ENCODE measurements at regions not wholly inside any gene's neighbourhood (a gene's known extent, or its start where the extent isn't known, plus 50 kb on each side); places are given as distances from the start of the nearest gene placed in this dataset.
"Not testable (repeated sequence)": the region's sequence is repeated elsewhere in the genome, so short reads cannot be mapped to it uniquely, and the experiment has no call there.

DNA sequence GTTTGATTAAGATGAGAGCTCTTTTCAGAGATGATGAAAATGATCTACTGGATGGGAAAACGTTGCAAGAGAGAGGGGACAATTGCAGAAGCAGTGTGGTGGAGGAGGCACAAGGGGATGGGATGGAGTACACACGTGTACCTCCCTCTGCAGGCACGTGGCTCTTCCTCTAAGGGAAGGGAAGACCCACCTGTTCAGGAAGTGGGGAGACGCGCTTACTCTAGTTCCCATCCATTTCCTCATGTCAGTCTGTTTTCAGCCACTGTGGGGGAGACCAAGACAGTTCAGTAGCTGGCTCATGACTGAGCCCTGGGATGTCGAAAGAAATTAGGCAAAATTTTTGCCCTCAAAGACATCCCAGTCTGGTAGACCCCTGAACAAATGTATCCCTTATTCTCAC is 619.2 kb upstream of the CLINT1 start:
- no peak for DNase-seq (ENCODE audit: low read depth)

DNA sequence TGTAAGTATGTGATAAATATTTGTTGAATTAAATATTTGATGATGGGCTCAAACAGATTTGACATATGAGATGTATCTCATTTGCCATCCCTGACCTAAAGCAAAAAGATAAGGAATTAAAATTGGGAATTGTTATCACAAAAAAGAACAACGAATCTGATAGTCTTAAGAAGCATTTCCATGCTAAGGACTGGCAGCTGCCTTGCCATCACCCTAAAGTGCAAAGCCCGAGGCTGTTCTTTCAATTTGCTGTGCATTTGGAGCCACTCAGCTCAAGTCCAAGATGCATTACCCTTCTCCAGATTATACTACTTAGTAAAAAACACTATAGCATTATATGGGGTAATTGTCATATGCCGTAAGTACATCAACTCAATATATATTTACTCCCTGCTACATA is 618.3 kb upstream of the CLINT1 start:
- no peak for DNase-seq (ENCODE audit: low read depth)

DNA sequence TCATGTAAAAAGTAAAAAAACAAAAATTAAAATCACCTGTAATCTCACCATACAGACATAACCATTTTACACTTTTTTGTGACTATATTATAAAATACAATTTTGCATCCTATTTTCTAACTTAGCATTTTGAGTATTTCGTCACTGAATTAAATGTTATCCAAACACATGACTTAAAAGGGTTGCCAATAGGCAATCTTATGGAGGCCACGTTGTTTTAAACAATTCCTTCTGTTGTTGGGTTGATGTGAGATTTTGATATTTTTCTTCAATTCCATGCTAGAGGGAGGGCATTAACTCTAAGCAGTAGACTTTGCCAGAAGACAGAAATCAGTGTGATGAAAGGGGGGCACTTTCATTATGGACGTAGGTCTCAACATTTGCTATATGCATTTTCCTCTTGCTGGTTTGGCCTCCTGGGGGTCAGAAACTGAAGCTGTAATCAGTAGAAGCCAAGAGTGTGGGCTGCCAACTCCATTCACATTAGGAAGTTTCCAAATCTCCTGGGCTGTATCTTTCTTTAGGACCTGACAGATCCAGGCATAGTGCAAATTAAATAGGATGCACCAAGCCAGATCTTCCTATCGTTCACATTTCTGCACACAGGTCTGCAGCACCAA is 614.2 kb upstream of the CLINT1 start:
- DNase-seq (ENCODE audit: low read depth) = no peak

DNA sequence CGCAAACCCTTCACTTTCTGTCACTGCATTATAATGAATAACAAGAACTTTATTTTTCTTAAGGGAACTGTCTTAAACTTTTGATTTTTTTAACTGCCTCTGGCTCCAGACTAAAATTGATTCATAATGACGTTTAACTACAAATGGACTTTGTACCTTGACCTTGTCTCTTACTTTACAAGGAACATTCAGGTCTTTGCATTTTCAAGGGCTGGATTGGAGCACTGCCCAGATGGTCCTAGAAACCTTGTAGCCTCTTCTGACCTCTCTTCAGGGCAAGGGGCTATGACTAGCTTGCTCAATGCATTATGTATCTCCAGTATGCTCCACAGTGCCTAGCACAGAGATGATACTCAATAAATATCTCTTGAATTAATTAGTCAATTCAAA is 612.6 kb upstream of the CLINT1 start:
- no peak for DNase-seq (ENCODE audit: low read depth)

DNA sequence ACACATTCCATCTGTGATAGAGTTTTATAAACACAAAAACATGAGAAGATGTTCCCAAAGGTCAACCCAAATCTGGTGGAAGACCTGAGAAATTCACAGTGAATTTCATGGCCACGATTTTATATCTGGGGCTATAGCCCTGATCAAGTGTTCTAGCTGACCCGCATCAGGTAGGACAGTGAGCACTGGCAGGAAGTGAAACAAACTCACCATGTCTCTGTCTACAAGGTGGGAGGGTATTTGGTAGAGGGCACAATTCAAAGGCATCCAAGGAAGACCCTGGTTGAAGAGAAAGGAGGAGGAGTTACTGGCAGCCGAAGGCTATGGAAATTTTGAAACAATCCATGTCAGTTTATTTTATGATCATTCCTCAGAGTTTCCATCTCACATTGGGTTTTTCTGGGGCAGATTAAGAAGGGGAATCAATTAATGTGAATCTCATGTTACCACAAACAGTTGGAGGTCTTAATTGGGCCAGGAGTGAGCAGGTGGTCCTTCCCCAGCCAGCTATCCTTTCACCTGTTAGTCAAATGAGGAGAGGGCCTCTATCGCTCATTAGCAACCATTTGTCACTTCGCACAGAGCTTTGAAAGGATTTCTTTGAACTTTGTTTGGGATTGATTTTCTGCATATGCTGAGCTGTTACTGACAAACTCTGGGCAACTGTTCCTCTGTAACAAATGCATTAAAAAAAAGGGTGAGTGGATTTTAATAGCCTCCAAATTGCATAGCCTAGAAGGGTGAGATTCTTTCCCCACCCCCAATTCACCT is 612.0 kb upstream of the CLINT1 start:
- no peak for DNase-seq (ENCODE audit: low read depth)

DNA sequence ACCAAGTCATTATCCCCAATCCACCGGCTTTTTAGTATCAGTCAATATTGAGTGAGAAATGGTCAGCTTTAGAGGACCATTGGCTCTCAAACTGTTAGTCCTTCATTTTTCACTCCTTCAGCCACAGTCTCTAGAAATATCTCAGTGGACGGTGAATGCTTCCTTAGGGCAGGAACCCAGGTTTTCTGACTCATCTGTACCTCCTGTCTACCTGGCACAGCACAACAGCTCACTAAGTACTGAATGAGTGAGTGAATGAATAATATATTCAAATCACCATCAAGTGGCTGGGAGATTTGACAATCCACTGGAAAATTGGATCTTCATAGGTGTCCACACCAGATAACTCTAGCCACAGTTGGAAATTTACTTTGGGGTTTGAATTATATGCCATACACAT is 609.5 kb upstream of the CLINT1 start:
- no peak for DNase-seq (ENCODE audit: low read depth)

DNA sequence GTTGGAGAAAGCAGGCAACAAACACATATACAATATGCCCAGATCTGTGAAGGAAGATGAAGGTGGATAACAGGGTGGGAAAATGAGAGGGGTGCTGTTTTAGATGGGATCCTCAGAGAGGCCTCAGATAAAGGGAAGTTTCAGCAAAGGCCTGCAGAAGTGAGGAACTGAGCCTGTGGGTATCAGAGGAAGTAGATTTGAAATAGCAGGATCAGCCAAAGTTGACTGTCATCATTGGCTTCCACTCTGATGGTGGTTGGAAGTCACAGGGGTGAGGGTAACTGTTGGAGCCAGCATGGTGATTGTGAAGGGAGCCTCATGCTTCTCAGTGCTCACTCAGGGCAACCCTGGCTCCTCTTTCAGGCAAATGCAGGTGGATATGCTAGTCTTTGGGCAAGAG is 607.2 kb upstream of the CLINT1 start:
- DNase-seq (ENCODE audit: low read depth) = no peak

DNA sequence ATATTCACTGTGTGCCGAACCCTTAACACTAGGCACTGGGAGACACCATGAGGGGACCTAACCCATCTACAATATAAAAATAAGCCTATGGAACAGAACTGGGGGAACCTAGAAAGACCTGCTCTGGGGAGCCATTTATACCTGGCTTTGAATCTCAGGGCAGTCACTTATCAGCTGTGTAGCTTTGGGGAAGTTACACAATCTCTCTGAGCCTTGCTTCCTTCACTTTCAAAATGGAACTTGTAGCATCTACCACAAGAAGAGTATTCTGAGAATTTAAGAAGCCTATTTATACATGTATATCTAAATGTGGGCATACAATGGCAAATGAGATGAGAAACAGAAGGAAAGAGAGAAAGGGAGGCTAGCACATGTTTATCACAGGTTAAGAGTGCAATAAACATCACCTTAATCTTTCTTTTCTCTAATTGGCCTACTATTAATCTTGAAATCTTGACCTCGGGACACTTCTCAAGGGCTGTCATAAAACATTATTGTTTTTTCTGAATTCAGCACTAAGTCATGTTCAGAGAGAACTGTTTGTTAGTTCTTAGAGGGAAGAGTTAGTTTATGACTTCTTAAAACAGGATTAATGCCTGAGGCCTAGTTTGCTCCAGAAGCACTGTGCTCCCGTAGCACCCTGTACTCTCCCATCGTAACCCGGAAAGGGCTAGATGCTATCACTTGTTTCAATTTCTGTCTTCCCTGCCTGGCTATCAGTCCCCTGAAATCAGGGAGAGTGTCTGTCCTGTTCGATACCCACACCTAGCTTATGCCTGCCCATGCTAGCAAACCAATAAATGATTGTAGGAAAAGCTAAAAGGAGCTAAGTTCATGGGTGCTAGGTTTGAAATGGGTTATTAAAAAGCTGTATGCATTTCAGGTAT is 606.4 kb upstream of the CLINT1 start:
- DNase-seq (ENCODE audit: low read depth) = no peak

DNA sequence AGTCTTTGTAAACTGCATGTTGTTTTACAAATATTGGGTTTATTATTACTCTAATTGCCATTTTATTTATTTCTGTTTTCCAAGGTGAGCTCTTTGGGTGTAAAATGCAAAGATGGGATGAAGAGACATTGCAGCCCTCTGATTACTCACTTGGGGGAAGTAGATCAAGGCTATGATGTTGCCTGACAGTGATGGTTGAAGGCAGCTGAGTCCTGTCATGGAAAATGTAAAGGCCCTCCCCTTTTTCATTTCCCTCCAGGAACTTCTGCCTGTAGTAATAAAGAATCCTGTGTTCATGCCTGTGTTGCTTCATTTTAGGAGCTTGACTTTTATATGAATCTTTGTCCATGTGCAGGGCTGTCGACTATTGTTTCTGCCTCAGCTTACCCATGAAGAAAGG is 605.4 kb upstream of the CLINT1 start:
- no peak for DNase-seq (ENCODE audit: low read depth)

DNA sequence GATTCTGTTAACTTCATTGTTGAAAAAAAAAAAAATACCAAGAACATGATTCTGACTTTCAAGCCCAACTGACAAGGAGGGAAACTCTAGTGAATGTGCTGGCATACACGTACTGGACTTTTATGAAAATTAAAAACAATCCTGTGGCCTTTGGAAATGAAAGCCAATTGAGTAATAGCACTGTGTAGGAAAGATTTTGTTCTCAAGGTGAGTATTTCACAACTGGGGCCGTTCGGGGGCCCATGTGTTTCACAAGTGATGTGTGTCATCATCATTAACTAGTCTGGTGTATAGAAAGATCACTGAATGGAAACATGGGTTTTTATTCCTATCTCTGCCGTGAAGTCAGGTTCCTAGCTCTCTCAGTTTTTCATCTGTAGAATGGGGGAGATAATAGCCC is 605.0 kb upstream of the CLINT1 start:
- DNase-seq (ENCODE audit: low read depth) = no peak

DNA sequence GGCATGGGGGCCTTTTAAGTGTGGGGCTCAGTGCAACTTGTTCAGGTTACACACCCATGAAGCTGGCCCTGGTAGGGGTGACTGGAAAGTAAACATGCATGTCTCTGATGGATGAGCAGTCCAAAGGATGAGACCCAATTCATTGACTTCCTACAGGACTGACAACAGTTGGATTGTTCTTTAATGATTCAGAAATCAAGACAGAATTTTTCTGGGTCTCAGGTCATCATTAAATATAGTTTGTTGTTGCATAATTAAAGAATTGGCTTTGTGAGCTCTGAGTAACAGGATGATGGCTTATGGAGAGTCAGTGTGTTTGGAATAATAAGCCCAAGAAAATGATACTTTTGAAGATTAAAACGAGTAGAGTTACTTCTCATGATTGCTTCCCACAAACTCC is 604.2 kb upstream of the CLINT1 start:
- DNase-seq (ENCODE audit: low read depth) = no peak

DNA sequence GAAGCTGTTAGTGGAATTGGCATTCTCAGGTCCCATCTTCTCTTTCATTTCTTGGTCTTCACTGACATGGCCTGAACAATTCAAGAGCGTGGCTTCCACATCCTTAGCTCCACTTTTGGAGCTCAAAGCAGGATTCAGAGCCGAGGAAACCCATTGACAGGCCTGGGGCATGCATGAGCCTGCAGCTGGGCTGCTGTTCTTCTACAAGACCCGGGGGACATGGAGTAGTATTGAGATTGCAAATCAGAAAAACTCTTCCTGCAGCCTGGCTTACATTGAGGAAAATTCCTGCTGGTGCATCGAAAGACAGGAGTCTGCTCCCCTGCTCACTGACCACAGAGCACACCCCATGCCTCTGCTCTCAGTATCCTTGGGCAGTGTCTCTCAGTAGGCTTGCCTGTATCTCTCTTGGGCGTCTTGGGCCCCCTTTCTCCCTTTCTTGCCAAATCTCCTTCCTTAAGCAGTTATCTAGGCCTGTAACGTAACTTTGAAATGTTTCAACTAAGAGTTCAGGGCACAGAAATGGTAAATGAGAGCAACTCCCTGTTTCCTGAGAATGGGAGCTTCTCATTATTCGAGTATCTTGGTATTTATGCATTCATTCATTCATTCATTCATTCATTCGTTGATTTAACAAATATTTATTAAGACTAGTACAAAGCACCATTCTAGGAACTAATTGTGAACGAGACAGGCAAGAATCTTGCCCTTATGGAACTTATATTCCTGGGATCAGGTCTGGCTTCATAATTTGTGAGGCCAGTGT is 603.6 kb upstream of the CLINT1 start:
- DNase-seq (ENCODE audit: low read depth) = no peak

DNA sequence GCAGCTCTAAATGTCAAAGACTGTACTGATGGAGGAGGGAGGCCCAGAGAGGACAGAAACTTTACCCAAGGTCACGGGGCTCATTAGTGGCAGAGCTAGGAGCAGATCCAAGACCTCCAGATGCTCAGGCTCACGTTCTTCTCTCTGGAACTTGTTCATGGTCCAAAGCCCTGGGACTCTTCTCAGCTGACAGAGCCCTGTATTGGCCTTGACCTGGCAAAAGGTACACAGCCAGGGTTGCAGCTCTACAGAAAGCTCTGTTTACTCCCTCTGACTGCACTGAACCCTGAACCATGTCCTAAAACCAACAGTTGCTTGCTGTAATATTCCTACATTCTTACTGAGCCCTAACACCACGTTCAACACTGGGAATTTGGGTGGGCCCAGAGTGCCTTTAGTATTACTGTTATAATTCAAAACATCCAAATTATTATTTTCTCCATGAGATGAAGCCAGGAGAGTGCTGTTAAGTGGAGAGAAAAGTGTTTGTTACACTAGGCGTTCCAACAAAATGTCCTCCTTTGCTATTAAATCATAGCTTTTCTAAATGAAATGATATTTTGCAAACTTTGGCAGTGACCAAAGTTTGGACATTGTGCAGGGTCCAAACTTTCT is 602.4 kb upstream of the CLINT1 start:
- no peak for DNase-seq (ENCODE audit: low read depth)

DNA sequence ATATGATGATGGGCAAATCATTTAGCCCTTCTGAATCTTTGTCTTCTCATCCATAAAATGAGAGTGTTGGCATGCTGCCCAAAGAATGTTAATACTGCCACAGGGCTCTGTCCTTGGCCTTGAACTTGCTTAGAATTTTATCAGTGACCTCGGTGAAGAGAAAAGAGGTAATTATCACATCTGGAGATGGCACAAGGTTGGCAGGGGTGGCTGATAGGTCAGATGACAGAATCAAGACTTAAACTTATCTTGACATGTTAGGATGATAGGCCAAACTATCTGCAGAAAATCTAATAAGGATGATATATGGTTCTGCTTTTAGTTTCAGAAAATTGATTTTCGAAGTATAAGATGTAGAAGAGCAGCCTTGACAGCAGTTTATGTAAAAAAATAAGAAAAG is 599.1 kb upstream of the CLINT1 start:
- no peak for DNase-seq (ENCODE audit: low read depth)

DNA sequence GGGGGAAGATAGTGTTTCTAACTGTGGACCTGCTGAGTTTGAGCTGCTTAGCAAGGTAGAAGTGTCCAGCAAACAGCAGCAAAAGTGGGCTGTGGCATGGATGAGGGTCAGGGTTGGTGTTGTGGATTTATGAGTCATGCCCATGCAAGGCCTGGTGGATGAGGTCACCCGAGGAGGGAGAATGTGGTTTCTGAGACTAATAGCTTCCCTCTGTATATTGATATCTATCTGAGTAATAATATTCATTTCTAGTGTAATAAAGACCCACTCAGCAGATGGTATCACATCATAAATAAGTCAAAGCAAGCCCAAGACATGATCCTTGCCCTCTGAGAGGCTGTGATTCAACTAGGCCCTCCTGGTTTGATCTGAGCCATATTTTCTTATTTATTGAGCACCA is 597.8 kb upstream of the CLINT1 start:
- DNase-seq (ENCODE audit: low read depth) = no peak

DNA sequence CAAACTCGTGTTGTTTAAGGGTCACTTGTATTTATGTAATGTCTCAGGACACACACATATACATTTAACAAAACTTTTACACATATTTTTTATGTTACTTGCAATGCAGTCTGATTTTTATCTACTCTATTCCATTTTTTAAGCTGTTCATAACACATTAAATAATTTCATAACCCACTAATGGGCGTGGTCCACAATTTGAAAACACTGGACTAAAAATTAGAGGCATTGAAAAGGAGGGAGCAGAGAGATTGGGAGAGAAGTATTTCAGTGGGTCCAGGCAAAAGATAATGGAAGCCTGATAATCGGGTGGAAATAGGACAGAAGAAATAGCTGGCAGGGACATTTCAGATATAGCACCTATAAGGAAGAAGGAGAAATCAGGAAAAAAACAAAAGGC is 597.3 kb upstream of the CLINT1 start:
- no peak for DNase-seq (ENCODE audit: low read depth)

DNA sequence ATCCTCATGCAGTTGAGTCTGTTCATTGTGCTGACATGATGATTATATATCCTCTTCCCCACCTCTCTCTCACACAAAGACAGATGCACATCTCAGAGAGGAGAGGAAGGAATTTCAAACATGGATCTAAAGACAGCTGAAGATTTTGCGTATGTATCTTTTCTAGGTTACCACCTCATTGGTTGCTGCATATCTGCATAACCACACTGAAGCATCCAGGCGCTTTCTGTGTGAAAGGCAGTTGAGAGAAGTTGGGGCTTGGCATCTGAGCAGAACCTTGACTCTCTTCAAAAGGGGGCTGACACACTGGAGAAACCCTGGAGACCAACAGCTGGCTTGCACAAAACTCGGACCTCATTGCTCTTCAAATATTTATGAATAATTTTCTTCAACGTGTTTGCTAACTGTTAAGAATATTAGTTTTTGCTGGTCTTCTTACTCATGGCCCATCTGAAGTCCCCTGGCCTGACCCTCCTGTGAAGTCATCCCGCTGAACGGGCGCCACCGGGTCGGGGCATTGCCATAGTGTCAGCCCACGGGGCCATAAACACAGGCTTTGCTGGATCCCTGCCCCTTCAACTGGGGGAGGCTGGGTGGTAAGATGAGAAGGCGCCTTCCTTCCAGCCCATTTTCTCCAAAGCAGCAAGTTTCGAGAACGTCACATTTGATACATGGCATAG is 593.2 kb upstream of the CLINT1 start:
- DNase-seq (ENCODE audit: low read depth) = no peak

DNA sequence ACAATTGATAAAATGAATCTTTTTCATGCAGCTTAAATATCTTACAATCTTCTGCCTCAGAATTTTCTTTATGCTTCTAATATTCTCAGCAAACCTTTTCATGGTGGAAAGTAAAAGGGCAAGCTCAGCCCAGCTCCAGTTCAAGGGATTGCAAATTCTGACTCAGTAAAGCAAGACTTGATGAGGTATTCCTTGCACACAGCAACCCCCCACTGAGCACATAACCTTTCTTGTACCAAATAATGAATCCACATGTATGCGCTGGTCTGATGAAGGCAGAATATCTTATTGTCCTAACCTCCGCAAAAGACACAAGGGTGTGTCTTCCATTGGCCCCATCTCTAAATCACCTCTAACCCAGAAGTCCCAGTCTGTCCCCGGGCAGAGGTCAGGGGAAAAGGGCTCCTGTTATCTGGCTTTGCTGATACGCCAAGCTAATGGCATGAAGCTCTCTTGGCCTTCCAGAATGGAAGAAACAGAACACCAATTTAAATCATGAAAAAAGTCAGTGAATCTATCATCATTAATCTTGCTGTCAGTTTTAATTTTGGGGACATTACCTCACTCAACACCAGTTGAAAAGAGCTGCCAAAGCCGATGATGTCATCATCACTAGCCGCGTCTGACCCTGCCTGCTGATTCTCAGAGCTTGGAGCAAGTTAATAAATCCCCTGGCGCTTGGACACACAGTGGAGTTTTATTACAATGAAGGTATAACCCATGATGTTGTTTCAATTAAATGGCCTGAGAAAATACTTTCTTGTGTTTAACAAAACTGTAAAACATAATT is 592.5 kb upstream of the CLINT1 start:
- DNase-seq (ENCODE audit: low read depth) = no peak

DNA sequence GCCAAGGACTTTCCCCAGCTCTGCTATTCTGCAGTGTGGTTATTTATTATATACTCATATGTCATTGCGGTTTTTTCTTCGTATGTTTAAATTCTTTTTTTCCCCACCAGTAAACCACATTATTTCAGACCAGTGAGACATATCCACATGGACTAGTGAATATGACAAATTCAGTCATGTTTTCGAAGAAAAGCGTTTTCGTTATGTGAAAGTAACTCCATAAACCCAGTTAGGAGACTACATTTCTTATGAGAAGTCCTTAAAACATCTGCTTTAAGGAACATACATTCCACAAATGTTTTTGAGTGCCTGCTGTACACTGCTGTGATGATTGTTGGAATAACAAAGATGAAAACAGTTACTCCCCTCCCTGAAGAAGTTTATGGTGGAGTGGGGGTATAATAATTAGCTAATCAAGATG is 591.8 kb upstream of the CLINT1 start:
- no peak for DNase-seq (ENCODE audit: low read depth)

DNA sequence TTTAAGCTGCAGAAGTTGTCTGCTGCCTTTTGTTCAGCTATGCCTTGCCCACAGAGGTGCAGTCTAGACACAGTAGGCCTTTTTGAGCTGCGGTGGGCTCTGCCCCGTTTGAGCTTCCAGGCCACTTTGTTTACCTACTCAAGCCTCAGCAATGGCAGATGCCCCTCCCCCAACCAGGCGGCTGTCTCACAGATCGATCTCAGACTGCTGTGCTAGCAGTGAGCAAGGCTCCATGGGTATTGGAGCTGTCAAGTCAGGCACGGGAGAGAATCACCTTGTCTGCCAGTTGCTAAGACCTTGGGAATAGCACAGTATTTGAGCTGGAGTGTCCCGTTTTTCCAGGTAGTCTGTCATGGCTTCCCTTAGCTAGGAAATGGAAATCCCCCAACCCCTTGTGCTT is 587.8 kb upstream of the CLINT1 start:
- not testable (repeated sequence) for DNase-seq (ENCODE audit: low read depth)

Measured in CMK (cell line).